GM12872 (cell line): ENCODE measurements at regions not wholly inside any gene's neighbourhood (a gene's known extent, or its start where the extent isn't known, plus 50 kb on each side); places are given as distances from the start of the nearest gene placed in this dataset.

Experiments used
- TF ChIP-seq, protein P1 (sequence below): IDR thresholded peaks from 3 replicates; pipeline ENCODE4 v1.5.1; 2011; ENCODE audit warnings: low read depth, mild to moderate bottlenecking, low read length, moderate library complexity; ENCODE audit not compliant: insufficient read depth

DNA sequence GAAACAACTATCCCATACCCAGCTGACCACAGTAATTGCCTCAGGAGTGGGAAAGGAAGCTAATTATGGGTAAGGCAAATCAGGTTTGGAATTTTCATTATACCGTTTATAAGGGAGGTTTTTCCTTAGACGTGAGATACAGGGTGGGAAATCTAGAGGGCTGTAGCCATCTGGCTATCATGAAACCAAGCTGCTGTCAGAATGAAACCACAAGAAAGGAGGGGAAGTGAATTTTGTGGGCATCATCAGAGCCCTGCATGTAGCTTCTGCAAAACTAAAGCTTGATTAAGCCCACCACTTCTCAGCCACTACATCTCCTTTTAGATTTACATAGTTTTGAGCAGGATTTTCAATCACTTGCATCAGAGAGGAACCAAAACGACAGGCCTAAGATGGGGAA, 893.5 kb downstream of the TUSC7 start:
- TF ChIP-seq, protein P1, sequence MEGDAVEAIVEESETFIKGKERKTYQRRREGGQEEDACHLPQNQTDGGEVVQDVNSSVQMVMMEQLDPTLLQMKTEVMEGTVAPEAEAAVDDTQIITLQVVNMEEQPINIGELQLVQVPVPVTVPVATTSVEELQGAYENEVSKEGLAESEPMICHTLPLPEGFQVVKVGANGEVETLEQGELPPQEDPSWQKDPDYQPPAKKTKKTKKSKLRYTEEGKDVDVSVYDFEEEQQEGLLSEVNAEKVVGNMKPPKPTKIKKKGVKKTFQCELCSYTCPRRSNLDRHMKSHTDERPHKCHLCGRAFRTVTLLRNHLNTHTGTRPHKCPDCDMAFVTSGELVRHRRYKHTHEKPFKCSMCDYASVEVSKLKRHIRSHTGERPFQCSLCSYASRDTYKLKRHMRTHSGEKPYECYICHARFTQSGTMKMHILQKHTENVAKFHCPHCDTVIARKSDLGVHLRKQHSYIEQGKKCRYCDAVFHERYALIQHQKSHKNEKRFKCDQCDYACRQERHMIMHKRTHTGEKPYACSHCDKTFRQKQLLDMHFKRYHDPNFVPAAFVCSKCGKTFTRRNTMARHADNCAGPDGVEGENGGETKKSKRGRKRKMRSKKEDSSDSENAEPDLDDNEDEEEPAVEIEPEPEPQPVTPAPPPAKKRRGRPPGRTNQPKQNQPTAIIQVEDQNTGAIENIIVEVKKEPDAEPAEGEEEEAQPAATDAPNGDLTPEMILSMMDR, result no peak

DNA sequence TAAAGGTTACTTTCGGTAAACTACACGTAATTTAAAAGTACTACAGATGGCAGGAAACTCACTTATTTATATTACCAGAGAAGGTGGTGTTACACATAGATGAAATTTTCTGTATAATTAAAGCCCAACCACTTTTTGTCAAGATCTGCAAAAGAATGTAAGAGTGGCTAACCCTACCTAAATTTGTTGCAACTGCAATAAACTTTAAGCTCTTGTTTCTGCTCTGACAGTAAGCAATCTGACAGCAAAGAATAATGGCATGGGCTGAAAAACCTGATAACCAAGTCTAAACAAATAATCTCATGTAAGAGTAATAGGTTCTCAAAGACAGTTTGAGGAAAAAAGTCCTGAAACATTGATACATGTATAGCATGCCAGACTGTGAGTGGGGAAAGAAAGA, 897.3 kb downstream of the TUSC7 start:
- TF ChIP-seq, protein P1, result no peak

DNA sequence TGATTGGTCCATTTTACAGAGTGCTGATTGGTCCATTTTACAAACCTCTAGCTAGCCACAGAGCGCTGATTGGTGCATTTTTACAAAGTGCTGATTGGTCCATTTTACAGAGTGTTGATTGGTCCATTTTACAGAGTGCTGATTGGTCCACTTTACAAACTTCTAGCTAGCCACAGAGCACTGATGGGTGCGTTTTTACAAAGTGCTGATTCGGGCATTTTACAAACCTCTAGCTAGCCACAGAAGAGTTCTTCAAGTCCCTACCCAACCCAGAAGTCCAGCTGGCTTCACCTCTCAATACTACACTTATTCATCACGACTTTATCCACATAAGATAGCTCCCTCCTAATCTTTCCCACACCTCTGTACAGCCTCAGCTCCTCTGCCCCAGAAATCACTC, 899.8 kb downstream of the TUSC7 start:
- TF ChIP-seq, protein P1, result no peak

DNA sequence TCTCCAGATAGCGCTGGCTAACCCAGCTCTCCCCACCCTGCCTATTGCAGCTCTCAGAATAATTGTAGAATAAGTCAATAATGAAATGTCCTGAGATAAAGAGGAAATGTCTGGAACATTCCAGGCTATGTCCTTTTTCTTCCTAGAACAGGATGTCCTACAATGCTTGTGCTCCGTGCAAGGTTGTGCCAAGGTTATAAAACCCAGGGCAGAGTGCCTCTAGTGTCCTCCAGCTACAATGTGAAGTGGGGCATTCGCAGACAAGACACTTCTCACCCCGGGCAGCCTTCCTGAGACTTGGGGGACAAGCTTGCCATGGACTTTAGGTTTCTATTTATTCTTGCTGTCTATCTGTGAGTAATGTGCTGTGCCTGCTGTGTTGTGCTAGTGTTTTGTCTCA, 900.6 kb downstream of the TUSC7 start:
- TF ChIP-seq, protein P1, result no peak

DNA sequence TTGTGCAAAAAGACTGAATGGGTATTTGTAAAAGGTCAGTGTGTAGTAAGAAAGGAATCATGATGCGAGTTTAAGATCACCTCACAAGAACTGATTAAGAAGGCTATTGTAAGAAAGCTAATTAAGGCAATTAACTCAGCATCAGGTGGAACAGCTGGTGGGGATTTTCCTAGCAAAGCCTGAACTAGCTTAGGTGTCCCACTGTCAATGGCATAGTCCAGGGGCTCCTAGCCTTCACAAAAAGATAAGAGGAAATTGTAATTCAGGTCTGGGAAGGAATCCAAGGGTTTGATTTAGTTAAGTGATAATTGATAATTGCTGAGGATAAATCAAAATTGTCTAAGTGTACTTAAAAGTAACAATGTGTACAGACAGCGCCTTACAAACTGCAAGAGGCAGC, 901.6 kb downstream of the TUSC7 start:
- TF ChIP-seq, protein P1, result no peak

DNA sequence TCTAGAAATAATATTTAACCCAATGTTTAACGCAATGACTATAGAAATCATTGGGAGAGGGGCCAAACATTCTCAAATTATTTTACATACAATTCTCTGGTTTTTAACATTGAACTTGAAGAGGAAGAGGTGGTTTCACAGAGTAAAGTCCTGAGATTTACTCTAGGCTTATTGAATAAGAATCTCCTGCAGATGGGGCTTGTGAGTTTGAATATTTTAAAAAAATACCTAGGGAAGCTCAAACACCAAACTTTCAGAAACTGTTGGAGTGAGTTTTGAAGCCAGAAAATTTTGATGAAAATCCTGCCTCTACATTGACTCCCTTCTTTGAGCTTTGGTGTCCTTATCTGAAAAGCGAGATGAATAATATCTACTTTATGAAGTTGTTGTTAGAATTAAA, 906.6 kb downstream of the TUSC7 start:
- TF ChIP-seq, protein P1, result no peak

DNA sequence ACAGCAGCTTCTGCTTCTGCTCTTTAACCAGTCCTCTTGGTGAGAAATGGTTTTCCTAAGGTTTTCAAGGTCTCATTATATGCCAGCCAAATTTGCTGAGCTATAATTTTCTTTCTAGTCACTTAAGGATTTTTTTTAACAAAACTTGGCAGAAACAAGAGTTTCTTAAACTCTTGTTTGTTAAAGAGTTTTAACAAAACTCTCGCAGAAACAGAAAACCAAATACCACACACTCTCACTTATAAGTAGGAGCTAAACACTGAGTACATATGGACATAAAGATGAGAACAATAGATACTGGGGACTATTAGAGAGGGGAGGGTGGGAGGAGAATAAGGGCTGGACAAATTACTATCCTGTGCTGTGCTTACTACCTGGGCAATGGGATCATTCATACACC, 908.3 kb downstream of the TUSC7 start:
- TF ChIP-seq, protein P1, result no peak

DNA sequence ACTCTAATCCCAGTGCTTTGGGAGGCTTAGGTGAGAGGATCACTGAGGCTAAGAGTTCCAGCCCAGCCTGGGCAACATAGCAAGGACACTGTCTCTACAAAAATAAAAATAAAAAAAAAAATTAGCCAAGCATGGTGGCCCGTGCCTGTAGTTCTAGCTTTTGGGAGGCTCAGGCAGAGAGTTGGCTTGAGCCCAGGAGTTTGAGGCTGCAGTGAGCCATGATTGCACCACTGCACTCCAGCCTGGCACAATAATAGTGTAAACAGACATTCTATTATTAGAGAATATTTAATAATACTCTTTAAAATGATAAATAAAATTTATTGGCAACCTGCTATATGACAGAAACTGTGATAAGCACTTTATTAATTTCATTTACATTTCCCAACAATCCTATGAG, 908.9 kb downstream of the TUSC7 start:
- TF ChIP-seq, protein P1, result no peak
